Upper lobe of right lung (tissue), 1 donor: ENCODE measurements at regions not wholly inside any gene's neighbourhood (a gene's known extent, or its start where the extent isn't known, plus 50 kb on each side); places are given as distances from the start of the nearest gene placed in this dataset.

Source experiments
- ATAC-seq: fragments of 200-7000 bp; cut with Tn5 transposase; one replicate; pipeline ENCODE4 v1.9.1; 2020; ENCODE audit warnings: mild to moderate bottlenecking, moderate library complexity
- DNase-seq: peaks from one replicate; pipeline ENCODE4 v3.0.0-alpha.2; 2020
- H3K27ac ChIP-seq: fragments of 200-600 bp; one replicate; pipeline ENCODE4 v1.8.0; 2022
- H3K27me3 ChIP-seq: fragments of 200-600 bp; one replicate; pipeline ENCODE4 v1.8.0; 2022; ENCODE audit warnings: mild to moderate bottlenecking
- H3K36me3 ChIP-seq: fragments of 200-600 bp; one replicate; pipeline ENCODE4 v1.8.0; 2022
- H3K4me1 ChIP-seq: fragments of 200-600 bp; one replicate; pipeline ENCODE4 v1.8.0; 2022
- H3K4me3 ChIP-seq: fragments of 200-600 bp; one replicate; pipeline ENCODE4 v1.8.0; 2022; ENCODE audit warnings: mild to moderate bottlenecking
- H3K9me3 ChIP-seq: fragments of 200-600 bp; one replicate; pipeline ENCODE4 v1.8.0; 2022
- intact Hi-C: fragments of 100-400 bp; cut with DNase I; formaldehyde crosslinking; loops from one replicate; pipeline ENCODE4 v1.11.0; 2022
- TF ChIP-seq, protein P1 (sequence below): fragments of 200-600 bp; IDR thresholded peaks from one replicate; pipeline ENCODE4 v1.8.0; 2022; ENCODE audit warnings: antibody characterized with exemption
- donor health status: DM: no; HTN: yes; CAD: no; lungs with severe emphysema.

DNA sequence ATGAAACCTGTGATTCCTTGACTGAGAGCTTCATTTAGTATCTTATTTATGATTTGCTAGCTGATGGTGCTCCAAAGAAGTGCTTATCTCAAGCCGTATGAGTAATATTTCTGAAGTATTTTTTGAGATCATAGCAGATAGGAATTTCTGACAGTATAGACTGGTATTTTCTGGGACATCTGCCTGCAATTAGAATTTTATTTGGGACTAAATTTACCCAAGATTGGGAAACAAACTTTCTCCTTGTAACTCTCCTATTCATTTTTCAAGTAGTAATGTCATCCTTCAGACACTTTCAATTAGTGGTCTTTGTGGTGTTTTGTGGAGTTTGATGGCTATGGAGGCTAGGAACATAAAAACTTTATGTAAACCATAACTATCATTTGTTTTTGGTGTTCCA is 597.2 kb upstream of the ZP4 start:
- DNase-seq (no peak), ATAC-seq (no peak)
- Histone ChIP-seq H3K4me1 (no peaks in the 10 kb centered on the region), H3K27me3 (no peaks in the 10 kb centered on the region), H3K27ac (no peak overlapping the region), H3K4me3 (no peak overlapping the region), H3K9me3 (no peaks in the 10 kb centered on the region), H3K36me3 (no peaks in the 10 kb centered on the region)
- TF ChIP-seq, protein P1, sequence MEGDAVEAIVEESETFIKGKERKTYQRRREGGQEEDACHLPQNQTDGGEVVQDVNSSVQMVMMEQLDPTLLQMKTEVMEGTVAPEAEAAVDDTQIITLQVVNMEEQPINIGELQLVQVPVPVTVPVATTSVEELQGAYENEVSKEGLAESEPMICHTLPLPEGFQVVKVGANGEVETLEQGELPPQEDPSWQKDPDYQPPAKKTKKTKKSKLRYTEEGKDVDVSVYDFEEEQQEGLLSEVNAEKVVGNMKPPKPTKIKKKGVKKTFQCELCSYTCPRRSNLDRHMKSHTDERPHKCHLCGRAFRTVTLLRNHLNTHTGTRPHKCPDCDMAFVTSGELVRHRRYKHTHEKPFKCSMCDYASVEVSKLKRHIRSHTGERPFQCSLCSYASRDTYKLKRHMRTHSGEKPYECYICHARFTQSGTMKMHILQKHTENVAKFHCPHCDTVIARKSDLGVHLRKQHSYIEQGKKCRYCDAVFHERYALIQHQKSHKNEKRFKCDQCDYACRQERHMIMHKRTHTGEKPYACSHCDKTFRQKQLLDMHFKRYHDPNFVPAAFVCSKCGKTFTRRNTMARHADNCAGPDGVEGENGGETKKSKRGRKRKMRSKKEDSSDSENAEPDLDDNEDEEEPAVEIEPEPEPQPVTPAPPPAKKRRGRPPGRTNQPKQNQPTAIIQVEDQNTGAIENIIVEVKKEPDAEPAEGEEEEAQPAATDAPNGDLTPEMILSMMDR: no peak
- intact Hi-C loops: no loop called here

GRCh38 chr1:238485912-238486209 is 595.1 kb upstream of the ZP4 start:
- no peak overlapping the region for H3K27ac ChIP-seq
- no peaks in the 10 kb centered on the region for H3K9me3 ChIP-seq
- no peaks in the 10 kb centered on the region for H3K36me3 ChIP-seq
- TF ChIP-seq, protein P1: no peak
- H3K4me1 ChIP-seq: no peaks in the 10 kb centered on the region
- ATAC-seq (no peak), DNase-seq (no peak)
- H3K27me3 ChIP-seq: no peaks in the 10 kb centered on the region
- intact Hi-C loops: no loop called here
- H3K4me3 ChIP-seq: no peak overlapping the region

DNA sequence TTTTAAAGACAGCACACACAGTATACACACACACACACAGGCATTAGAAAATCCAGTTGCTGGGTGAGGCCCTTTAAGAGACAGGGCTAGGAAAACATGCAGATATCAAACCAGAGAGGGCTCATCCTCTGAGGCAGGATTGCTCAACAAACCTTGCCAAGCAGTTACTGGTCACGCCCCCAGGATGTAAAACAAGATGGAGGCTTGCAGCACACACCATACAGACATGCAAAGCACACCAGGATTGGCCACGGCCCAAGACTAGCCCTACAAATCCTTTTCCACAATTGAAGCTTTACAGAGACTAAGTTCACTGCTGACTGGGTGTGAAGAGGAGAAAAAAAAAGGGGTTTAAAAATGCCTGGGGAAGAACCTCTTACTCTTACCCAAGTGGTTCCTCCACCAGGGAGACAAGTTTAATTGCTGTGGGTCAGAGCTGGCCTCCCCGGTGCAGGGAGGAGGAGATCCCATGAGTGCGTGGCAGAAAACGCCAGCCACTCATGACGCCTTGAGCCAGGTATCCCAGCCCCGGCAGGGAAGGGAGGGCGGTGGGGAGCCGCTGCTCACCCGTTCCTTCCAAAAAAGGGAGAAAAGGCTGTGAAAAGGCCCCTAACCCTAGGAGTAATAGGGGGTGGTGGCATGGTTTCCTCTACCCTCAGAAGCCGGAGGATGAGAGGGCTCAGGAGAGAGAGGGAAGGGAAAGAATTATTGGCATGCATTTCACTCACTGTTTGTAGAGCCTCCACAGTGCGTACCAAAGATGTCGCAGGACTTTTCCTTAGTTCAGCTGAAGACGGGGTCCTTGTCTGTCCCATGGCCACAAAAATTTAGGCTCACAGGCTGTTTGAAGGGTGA is 594.6 kb upstream of the ZP4 start:
- no peak for ATAC-seq
- no peak for DNase-seq
- Histone ChIP-seq H3K4me1 (no peaks in the 10 kb centered on the region), H3K36me3 (no peaks in the 10 kb centered on the region), H3K9me3 (no peaks in the 10 kb centered on the region), H3K27ac (no peak overlapping the region), H3K27me3 (no peaks in the 10 kb centered on the region), H3K4me3 (peak overlapping the region; percentile 0)
- intact Hi-C loops: no loop called here
- TF ChIP-seq, protein P1: no peak

DNA sequence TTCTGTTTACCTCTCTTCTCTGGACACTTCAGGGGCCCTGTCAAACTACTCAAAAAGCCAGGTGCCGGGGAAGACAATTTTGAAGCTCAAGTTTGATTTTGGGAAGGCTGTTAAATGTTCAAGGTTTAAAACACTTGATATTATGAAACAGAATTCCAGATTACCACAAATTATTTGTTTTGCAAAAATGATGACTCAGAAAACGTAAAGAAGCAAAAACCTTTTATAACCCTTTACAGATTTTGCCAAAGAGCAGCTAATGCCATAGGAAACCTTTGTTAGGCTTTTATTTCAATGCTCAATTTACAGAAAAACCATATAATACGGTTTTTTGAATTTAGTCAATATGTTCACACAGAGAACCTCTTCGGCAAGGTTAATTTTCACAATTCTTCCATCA is 593.4 kb upstream of the ZP4 start:
- Histone ChIP-seq H3K9me3 (no peaks in the 10 kb centered on the region), H3K4me1 (no peaks in the 10 kb centered on the region), H3K4me3 (no peak overlapping the region), H3K27ac (no peak overlapping the region), H3K36me3 (no peaks in the 10 kb centered on the region), H3K27me3 (no peaks in the 10 kb centered on the region)
- TF ChIP-seq, protein P1: no peak
- no peak for DNase-seq
- intact Hi-C loops: no loop called here
- no peak for ATAC-seq

- DNase-seq: no peak
- H3K9me3 ChIP-seq: no peaks in the 10 kb centered on the region
- no peak overlapping the region for H3K4me3 ChIP-seq
- H3K27me3 ChIP-seq: no peaks in the 10 kb centered on the region
- H3K27ac ChIP-seq: no peak overlapping the region
- no peak for ATAC-seq
- intact Hi-C loops: no loop called here
- H3K4me1 ChIP-seq: no peaks in the 10 kb centered on the region
- TF ChIP-seq, protein P1: no peak
- no peaks in the 10 kb centered on the region for H3K36me3 ChIP-seq
These were observed 586.1 kb upstream of the ZP4 start for GRCh38 chr1:238476841-238477240.

DNA sequence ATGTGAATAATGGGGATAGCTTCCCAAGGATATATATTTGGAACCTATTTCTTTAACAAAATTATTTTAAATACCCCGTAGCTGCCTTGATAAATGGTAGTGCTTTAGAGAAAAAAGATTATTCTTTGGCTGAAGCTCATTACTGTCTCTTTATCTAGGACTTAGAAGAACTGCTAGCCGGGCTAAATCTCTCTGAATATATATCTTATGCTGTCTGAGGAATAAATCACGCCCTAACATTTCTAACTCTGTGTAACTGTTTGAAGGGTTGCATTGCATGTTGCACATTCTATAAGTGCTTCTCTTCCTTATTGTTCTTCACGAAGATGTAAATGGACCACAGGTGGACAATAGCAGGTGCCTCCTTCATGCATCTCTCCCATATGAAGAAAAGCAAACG is 585.0 kb upstream of the ZP4 start:
- Histone ChIP-seq H3K27me3 (no peaks in the 10 kb centered on the region), H3K27ac (no peak overlapping the region), H3K4me3 (no peak overlapping the region), H3K9me3 (no peaks in the 10 kb centered on the region), H3K36me3 (no peaks in the 10 kb centered on the region), H3K4me1 (no peaks in the 10 kb centered on the region)
- TF ChIP-seq, protein P1: no peak
- intact Hi-C loops: no loop called here
- no peak for DNase-seq
- ATAC-seq: no peak
